ENCODE measurements at regions not wholly inside any gene's neighbourhood (a gene's known extent, or its start where the extent isn't known, plus 50 kb on each side); places are given as distances from the start of the nearest gene placed in this dataset.

DNA sequence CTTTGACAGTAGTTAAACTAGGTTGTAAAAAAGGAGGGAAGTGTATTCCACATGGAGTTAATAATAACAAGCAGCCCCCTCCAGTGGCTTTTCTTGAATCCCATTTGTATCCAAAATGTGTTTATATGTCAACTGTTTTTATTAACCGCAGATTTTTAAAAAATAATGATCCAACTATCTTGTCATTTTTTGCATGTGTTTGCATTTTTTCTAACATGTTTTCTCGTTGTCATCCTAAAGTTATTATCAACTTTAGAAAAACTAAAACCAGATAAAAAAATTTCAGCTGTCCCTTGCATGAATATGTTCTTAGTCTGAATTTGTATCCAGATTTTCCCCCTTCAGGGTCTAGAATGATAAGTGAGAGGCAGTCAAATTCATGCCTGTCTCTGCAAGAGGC lies 1063.3 kb downstream of the BCL11A start:
- TF ChIP-seq MAZ (IDR thresholded peaks at IDR 0.05; ENCODE audit: borderline replicate concordance, low read depth, low read length) (no peak), HDAC2 (IDR thresholded peaks at IDR 0.05) (no peak), ZC3H11A (IDR thresholded peaks at IDR 0.05) (no peak), SMC3 (IDR thresholded peaks at IDR 0.05) (no peak), CEBPB (IDR thresholded peaks at IDR 0.05) (no peak), JUNB (IDR thresholded peaks at IDR 0.05) (no peak)
- TF ChIP-seq, protein P1, sequence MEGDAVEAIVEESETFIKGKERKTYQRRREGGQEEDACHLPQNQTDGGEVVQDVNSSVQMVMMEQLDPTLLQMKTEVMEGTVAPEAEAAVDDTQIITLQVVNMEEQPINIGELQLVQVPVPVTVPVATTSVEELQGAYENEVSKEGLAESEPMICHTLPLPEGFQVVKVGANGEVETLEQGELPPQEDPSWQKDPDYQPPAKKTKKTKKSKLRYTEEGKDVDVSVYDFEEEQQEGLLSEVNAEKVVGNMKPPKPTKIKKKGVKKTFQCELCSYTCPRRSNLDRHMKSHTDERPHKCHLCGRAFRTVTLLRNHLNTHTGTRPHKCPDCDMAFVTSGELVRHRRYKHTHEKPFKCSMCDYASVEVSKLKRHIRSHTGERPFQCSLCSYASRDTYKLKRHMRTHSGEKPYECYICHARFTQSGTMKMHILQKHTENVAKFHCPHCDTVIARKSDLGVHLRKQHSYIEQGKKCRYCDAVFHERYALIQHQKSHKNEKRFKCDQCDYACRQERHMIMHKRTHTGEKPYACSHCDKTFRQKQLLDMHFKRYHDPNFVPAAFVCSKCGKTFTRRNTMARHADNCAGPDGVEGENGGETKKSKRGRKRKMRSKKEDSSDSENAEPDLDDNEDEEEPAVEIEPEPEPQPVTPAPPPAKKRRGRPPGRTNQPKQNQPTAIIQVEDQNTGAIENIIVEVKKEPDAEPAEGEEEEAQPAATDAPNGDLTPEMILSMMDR (IDR thresholded peaks at IDR 0.05), result no peak
- TF ChIP-seq, protein P2, sequence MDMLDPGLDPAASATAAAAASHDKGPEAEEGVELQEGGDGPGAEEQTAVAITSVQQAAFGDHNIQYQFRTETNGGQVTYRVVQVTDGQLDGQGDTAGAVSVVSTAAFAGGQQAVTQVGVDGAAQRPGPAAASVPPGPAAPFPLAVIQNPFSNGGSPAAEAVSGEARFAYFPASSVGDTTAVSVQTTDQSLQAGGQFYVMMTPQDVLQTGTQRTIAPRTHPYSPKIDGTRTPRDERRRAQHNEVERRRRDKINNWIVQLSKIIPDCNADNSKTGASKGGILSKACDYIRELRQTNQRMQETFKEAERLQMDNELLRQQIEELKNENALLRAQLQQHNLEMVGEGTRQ (IDR thresholded peaks at IDR 0.05), result no peak
- TF ChIP-seq, protein P3, sequence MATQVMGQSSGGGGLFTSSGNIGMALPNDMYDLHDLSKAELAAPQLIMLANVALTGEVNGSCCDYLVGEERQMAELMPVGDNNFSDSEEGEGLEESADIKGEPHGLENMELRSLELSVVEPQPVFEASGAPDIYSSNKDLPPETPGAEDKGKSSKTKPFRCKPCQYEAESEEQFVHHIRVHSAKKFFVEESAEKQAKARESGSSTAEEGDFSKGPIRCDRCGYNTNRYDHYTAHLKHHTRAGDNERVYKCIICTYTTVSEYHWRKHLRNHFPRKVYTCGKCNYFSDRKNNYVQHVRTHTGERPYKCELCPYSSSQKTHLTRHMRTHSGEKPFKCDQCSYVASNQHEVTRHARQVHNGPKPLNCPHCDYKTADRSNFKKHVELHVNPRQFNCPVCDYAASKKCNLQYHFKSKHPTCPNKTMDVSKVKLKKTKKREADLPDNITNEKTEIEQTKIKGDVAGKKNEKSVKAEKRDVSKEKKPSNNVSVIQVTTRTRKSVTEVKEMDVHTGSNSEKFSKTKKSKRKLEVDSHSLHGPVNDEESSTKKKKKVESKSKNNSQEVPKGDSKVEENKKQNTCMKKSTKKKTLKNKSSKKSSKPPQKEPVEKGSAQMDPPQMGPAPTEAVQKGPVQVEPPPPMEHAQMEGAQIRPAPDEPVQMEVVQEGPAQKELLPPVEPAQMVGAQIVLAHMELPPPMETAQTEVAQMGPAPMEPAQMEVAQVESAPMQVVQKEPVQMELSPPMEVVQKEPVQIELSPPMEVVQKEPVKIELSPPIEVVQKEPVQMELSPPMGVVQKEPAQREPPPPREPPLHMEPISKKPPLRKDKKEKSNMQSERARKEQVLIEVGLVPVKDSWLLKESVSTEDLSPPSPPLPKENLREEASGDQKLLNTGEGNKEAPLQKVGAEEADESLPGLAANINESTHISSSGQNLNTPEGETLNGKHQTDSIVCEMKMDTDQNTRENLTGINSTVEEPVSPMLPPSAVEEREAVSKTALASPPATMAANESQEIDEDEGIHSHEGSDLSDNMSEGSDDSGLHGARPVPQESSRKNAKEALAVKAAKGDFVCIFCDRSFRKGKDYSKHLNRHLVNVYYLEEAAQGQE (IDR thresholded peaks at IDR 0.05), result no peak

Data from A549 (cell line).